Dermis blood vessel endothelial cell (primary cell): ENCODE measurements at regions not wholly inside any gene's neighbourhood (a gene's known extent, or its start where the extent isn't known, plus 50 kb on each side); places are given as distances from the start of the nearest gene placed in this dataset.

Experiments
- DNase-seq: peaks from one replicate; pipeline ENCODE4 v3.0.0; 2010

GRCh38 chr16:9533042-9533441, 441.6 kb downstream of the HAPSTR1 start:
- no peak for DNase-seq

- DNase-seq, result no peak
These were observed 443.3 kb downstream of the HAPSTR1 start for GRCh38 chr16:9534759-9535158.

GRCh38 chr16:9536905-9537304, 445.5 kb downstream of the HAPSTR1 start:
- no peak for DNase-seq

GRCh38 chr16:9539346-9539745, 447.9 kb downstream of the HAPSTR1 start:
- DNase-seq, result no peak

- DNase-seq, result no peak
These were observed 450.3 kb downstream of the HAPSTR1 start for GRCh38 chr16:9541723-9542122.

- DNase-seq, result no peak
These were observed 450.8 kb downstream of the HAPSTR1 start for GRCh38 chr16:9542165-9542755.

GRCh38 chr16:9545522-9546437, 454.3 kb downstream of the HAPSTR1 start:
- no peak for DNase-seq

- DNase-seq, result no peak
These were observed 455.0 kb downstream of the HAPSTR1 start for GRCh38 chr16:9546438-9546786.

GRCh38 chr16:9549487-9549886, 458.0 kb downstream of the HAPSTR1 start:
- no peak for DNase-seq

GRCh38 chr16:9555051-9555450, 463.6 kb downstream of the HAPSTR1 start:
- DNase-seq, result no peak

- no peak for DNase-seq
These were observed 465.7 kb downstream of the HAPSTR1 start for GRCh38 chr16:9556949-9557665.

- no peak for DNase-seq
These were observed 466.3 kb downstream of the HAPSTR1 start for GRCh38 chr16:9557713-9558112.

GRCh38 chr16:9566099-9566498, 474.7 kb downstream of the HAPSTR1 start:
- no peak for DNase-seq

GRCh38 chr16:9567666-9568065, 476.2 kb downstream of the HAPSTR1 start:
- no peak for DNase-seq

GRCh38 chr16:9568261-9568660, 476.8 kb downstream of the HAPSTR1 start:
- no peak for DNase-seq

GRCh38 chr16:9570521-9570920, 479.1 kb downstream of the HAPSTR1 start:
- no peak for DNase-seq

GRCh38 chr16:9578459-9578858, 487.0 kb downstream of the HAPSTR1 start:
- DNase-seq, result no peak

GRCh38 chr16:9580025-9580424, 488.6 kb downstream of the HAPSTR1 start:
- no peak for DNase-seq

- DNase-seq, result no peak
These were observed 502.0 kb downstream of the HAPSTR1 start for GRCh38 chr16:9593440-9593839.

- no peak for DNase-seq
These were observed 502.6 kb downstream of the HAPSTR1 start for GRCh38 chr16:9594047-9594446.

GRCh38 chr16:9594946-9595345, 503.5 kb downstream of the HAPSTR1 start:
- DNase-seq, result no peak

GRCh38 chr16:9595393-9595792, 503.9 kb downstream of the HAPSTR1 start:
- DNase-seq, result no peak

- no peak for DNase-seq
These were observed 505.3 kb downstream of the HAPSTR1 start for GRCh38 chr16:9596788-9597187.
